SK-N-SH (cell line): ENCODE measurements at regions not wholly inside any gene's neighbourhood (a gene's known extent, or its start where the extent isn't known, plus 50 kb on each side); places are given as distances from the start of the nearest gene placed in this dataset.

ENCODE experiments used
- CTCF ChIA-PET: fragments of 300-600, 350-600 bp; formaldehyde crosslinking; extraction: SDS; loops from one replicate; lab custom pipeline; 2021; lab: Yijun Ruan, JAX
- POLR2A ChIA-PET: fragments of 350-600 bp; sonication (Branson Sonifier 250); formaldehyde crosslinking; extraction: SDS; loops from one replicate; lab custom pipeline; 2020; ENCODE audit warnings: antibody characterized with exemption, inconsistent platforms; lab: Yijun Ruan, JAX
- DNase-seq: peaks from one replicate; pipeline ENCODE4 v3.0.0; 2012
- H2AFZ ChIP-seq: fragments of 200-600 bp; sonication (generic); 2 replicates; pipeline ENCODE4 v1.8.1; 2016; ENCODE audit warnings: antibody characterized with exemption, mild to moderate bottlenecking, low read depth
- H3F3A ChIP-seq: fragments of 200-600 bp; sonication (generic); replicated peaks from 2 replicates; pipeline ENCODE3; 2016; ENCODE audit warnings: antibody characterized with exemption, mild to moderate bottlenecking; ENCODE audit not compliant: insufficient read depth
- H3K27ac ChIP-seq, 2 experiments: fragments of 200-500 bp in 1 of 2; fragments of 200-600 bp in 1 of 2; sonication (Bioruptor generic) in 1 of 2; sonication (generic), shearing (Covaris generic) in 1 of 2; 2 replicates each; pipeline versions ENCODE4 v1.5.1 to v1.6.1; 2014 to 2016; ENCODE audit warnings: low read depth in 2 of 2, inconsistent platforms in 1 of 2, low read length in 1 of 2, mild to moderate bottlenecking in 1 of 2, mixed read lengths in 1 of 2
- H3K27me3 ChIP-seq: fragments of 200-600 bp; sonication (generic), shearing (Covaris generic); 2 replicates; pipeline ENCODE4 v1.6.1; 2016; ENCODE audit warnings: mixed run types; ENCODE audit not compliant: insufficient read depth
- H3K36me3 ChIP-seq, 2 experiments: fragments of 200-500 bp in 1 of 2; fragments of 200-600 bp in 1 of 2; sonication (Bioruptor generic) in 1 of 2; sonication (generic) in 1 of 2; replicated peaks in 1 of 2; 2 replicates each; pipeline versions ENCODE3 to v1.5.1; 2014 to 2016; ENCODE audit warnings: low read length in 1 of 2, mild to moderate bottlenecking in 1 of 2; ENCODE audit not compliant: insufficient read depth in 2 of 2, control insufficient read depth in 1 of 2
- H3K4me1 ChIP-seq, 2 experiments: fragments of 200-500 bp in 1 of 2; fragments of 200-600 bp in 1 of 2; sonication (Bioruptor generic) in 1 of 2; sonication (generic), shearing (Covaris generic) in 1 of 2; 2 replicates each; pipeline versions ENCODE4 v1.5.1 to v1.6.1; 2014 to 2016; ENCODE audit warnings: low read depth in 1 of 2, low read length in 1 of 2, mixed run types in 1 of 2; ENCODE audit not compliant: insufficient read depth in 2 of 2, control insufficient read depth in 1 of 2
- H3K4me2 ChIP-seq: fragments of 200-600 bp; sonication (generic), shearing (Covaris generic); 2 replicates; pipeline ENCODE4 v1.6.1; 2017; ENCODE audit warnings: mixed run types
- H3K4me3 ChIP-seq, 2 experiments: fragments of 200-500 bp in 1 of 2; fragments of 200-600 bp in 1 of 2; sonication (Bioruptor generic) in 1 of 2; sonication (generic), shearing (Covaris generic) in 1 of 2; 2 replicates each; pipeline versions ENCODE4 v1.5.1 to v1.8.1; 2014 to 2016; ENCODE audit warnings: low read depth in 2 of 2, inconsistent platforms in 1 of 2, low read length in 1 of 2, mild to moderate bottlenecking in 1 of 2, mixed read lengths in 1 of 2, moderate library complexity in 1 of 2
- H3K79me2 ChIP-seq: fragments of 200-600 bp; sonication (generic); 2 replicates; pipeline ENCODE4 v1.8.1; 2017; ENCODE audit warnings: mild to moderate bottlenecking; ENCODE audit not compliant: insufficient read depth
- H3K9ac ChIP-seq: fragments of 200-600 bp; sonication (generic); 2 replicates; pipeline ENCODE4 v1.6.1; 2017; ENCODE audit warnings: mixed run types
- H3K9me2 ChIP-seq: fragments of 200-600 bp; sonication (generic); 2 replicates; pipeline ENCODE4 v1.6.1; 2017; ENCODE audit warnings: mixed run types
- H3K9me3 ChIP-seq: fragments of 200-600 bp; sonication (generic); 2 replicates; pipeline ENCODE4 v1.6.1; 2017; ENCODE audit warnings: mixed run types, mild to moderate bottlenecking, moderate library complexity
- H4K20me1 ChIP-seq: fragments of 200-600 bp; sonication (generic); 2 replicates; pipeline ENCODE4 v1.6.1; 2017; ENCODE audit warnings: mild to moderate bottlenecking, mixed run types; ENCODE audit not compliant: insufficient read depth
- EZH2phosphoT487 ChIP-seq: fragments of 200-600 bp; sonication (generic); IDR thresholded peaks from 2 replicates; pipeline ENCODE4 v1.6.1; 2017; ENCODE audit warnings: low read depth, mixed run types, mild to moderate bottlenecking, antibody characterized with exemption, moderate library complexity, borderline replicate concordance
- FOXJ3 ChIP-seq: sonication (generic); formaldehyde crosslinking; IDR thresholded peaks from 2 replicates; pipeline ENCODE4 v1.5.1; 2020; ENCODE audit warnings: mild to moderate bottlenecking, missing genetic modification reagents
- GABPA ChIP-seq: IDR thresholded peaks from 2 replicates; pipeline ENCODE4 v1.4.0; 2012; ENCODE audit warnings: low read depth, mild to moderate bottlenecking
- NFIC ChIP-seq: IDR thresholded peaks from 2 replicates; pipeline ENCODE4 v1.4.0; 2012; ENCODE audit warnings: borderline replicate concordance
- POLR2AphosphoS5 ChIP-seq: IDR thresholded peaks from 2 replicates; pipeline ENCODE4 v1.6.1; 2012; ENCODE audit warnings: low read depth, low read length
- RFX5 ChIP-seq: IDR thresholded peaks from 2 replicates; pipeline ENCODE4 v1.6.1; 2012; ENCODE audit warnings: mild to moderate bottlenecking, improper control_type of control experiment, low read length
- RXRA ChIP-seq: IDR thresholded peaks from 2 replicates; pipeline ENCODE4 v1.4.0; 2012; ENCODE audit warnings: low read depth, mild to moderate bottlenecking, borderline replicate concordance
- SIN3A ChIP-seq: IDR thresholded peaks from 2 replicates; pipeline ENCODE4 v1.6.1; 2012; ENCODE audit warnings: low read depth, mild to moderate bottlenecking, low read length, moderate library complexity, borderline replicate concordance
- WGBS: methylation state at CpG from one replicate; pipeline ENCODE4 v1.1.6; 2017; ENCODE audit warnings: low lambda C conversion rate; 5-methylcytosine and 5-hydroxymethylcytosine counted together
- TF ChIP-seq, protein P1 (sequence below): IDR thresholded peaks from 2 replicates; pipeline ENCODE4; 2012
- TF ChIP-seq, protein P2 (sequence below): IDR thresholded peaks from 2 replicates; pipeline ENCODE4 v1.4.0; 2012; ENCODE audit warnings: low read depth, borderline replicate concordance
- TF ChIP-seq, protein P3 (sequence below): fragments of 200-600 bp; sonication (generic); IDR thresholded peaks from 2 replicates; pipeline ENCODE4 v1.6.1; 2017; ENCODE audit warnings: antibody characterized with exemption, mild to moderate bottlenecking, moderate library complexity
- TF ChIP-seq, protein P4 (sequence below): IDR thresholded peaks from 2 replicates; pipeline ENCODE4 v1.6.1; 2012; ENCODE audit warnings: mild to moderate bottlenecking, low read depth, low read length, moderate library complexity

DNA sequence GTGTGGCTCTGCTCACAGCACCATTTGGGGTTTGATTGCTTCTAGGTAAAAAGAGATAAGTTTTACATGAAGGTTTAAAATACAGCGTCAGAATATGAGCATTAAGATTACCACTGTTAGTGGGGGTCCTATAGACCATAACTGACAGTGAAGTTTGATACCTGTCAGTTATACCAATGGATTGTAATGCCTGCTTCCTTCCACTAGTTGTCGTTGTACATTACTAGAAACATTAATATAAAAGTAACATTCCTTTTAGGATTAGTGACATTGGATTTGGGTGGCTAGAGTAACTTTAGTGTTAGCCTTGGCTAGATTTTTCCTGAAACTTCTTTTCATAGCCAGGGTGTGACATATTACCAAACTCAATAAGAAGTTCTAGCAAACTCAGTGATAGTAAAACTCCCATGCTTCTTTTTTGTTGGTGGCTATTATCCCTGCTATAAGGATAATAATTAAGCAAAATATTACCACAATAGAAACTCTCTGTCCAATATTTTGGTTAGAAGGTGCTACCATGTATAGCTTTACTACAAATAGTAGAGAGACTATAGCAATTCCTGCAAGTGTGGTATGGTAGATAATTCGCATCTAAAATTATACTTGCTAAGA lies 57.1 kb downstream of the FAM181B start:
- Histone ChIP-seq H3K4me2 (no peak overlapping the region), H3F3A (no peaks in the 10 kb centered on the region), H3K79me2 (no peaks in the 10 kb centered on the region), H3K9me3 (no peaks in the 10 kb centered on the region), H3K36me3 (no peaks in the 10 kb centered on the region), H3K27me3 (no peaks in the 10 kb centered on the region), H3K9me2 (no peaks in the 10 kb centered on the region), H2AFZ (no peak overlapping the region), H3K9ac (no peak overlapping the region), H3K4me3 (no peak overlapping the region), H3K4me1 (no peaks in the 10 kb centered on the region), H4K20me1 (no peaks in the 10 kb centered on the region), H3K27ac (no peak overlapping the region)
- no peak for DNase-seq
- 25% methylated on average over 3 of the region's 3 CpGs for WGBS
- POLR2A ChIA-PET, result no interaction called here
- TF ChIP-seq, protein P1, sequence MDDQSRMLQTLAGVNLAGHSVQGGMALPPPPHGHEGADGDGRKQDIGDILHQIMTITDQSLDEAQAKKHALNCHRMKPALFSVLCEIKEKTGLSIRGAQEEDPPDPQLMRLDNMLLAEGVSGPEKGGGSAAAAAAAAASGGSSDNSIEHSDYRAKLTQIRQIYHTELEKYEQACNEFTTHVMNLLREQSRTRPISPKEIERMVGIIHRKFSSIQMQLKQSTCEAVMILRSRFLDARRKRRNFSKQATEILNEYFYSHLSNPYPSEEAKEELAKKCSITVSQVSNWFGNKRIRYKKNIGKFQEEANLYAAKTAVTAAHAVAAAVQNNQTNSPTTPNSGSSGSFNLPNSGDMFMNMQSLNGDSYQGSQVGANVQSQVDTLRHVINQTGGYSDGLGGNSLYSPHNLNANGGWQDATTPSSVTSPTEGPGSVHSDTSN, result peak; percentile 38; the same call in 1 of the 2 replicates
- TF ChIP-seq, protein P2, sequence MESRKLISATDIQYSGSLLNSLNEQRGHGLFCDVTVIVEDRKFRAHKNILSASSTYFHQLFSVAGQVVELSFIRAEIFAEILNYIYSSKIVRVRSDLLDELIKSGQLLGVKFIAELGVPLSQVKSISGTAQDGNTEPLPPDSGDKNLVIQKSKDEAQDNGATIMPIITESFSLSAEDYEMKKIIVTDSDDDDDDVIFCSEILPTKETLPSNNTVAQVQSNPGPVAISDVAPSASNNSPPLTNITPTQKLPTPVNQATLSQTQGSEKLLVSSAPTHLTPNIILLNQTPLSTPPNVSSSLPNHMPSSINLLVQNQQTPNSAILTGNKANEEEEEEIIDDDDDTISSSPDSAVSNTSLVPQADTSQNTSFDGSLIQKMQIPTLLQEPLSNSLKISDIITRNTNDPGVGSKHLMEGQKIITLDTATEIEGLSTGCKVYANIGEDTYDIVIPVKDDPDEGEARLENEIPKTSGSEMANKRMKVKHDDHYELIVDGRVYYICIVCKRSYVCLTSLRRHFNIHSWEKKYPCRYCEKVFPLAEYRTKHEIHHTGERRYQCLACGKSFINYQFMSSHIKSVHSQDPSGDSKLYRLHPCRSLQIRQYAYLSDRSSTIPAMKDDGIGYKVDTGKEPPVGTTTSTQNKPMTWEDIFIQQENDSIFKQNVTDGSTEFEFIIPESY, result no peak
- TF ChIP-seq FOXJ3 (CRISPR knock-in tag) (no peak), GABPA (no peak), SIN3A (no peak), NFIC (no peak), RFX5 (no peak), RXRA (no peak)
- TF ChIP-seq, protein P3, sequence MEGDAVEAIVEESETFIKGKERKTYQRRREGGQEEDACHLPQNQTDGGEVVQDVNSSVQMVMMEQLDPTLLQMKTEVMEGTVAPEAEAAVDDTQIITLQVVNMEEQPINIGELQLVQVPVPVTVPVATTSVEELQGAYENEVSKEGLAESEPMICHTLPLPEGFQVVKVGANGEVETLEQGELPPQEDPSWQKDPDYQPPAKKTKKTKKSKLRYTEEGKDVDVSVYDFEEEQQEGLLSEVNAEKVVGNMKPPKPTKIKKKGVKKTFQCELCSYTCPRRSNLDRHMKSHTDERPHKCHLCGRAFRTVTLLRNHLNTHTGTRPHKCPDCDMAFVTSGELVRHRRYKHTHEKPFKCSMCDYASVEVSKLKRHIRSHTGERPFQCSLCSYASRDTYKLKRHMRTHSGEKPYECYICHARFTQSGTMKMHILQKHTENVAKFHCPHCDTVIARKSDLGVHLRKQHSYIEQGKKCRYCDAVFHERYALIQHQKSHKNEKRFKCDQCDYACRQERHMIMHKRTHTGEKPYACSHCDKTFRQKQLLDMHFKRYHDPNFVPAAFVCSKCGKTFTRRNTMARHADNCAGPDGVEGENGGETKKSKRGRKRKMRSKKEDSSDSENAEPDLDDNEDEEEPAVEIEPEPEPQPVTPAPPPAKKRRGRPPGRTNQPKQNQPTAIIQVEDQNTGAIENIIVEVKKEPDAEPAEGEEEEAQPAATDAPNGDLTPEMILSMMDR, result peak; percentile 69
- CTCF ChIA-PET, result interaction anchor here (0.8 to 6.8 kb wide), 8 partner anchors 10 to 191 kb away, joined by 3 to 63 read pairs (median 4); no protein-coding TSS in a partner anchor

DNA sequence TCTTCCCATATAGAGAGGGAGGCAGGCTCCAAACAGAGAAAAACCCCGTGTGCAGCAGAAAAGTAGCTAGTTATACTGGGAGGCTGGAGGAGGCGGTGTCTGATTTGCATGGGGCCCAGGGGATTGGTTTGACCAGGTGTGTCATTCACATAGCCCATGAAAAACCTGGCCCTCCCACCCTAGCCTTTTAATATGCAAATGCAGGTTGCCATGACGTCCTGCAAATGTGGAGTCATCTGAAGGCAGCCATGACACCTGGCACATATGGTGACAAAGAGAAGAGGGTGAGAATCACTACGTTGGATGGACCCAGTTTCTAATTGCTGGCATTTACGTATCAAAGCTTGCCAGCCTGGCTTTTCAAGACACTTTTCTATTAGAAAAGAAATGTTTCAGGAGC lies 57.8 kb downstream of the FAM181B start:
- H3K4me1 ChIP-seq, result no peaks in the 10 kb centered on the region
- ChIA-PET POLR2A (no interaction called here), CTCF (interaction anchor here (1.9 to 6.8 kb wide), 2 partner anchors 19 to 26 kb away, joined by 8 to 63 read pairs; no protein-coding TSS in a partner anchor)
- no peaks in the 10 kb centered on the region for H3K27me3 ChIP-seq
- H3K9me2 ChIP-seq, result no peaks in the 10 kb centered on the region
- WGBS, result 29% methylated on average over 5 of the region's 5 CpGs
- no peaks in the 10 kb centered on the region for H3F3A ChIP-seq
- TF ChIP-seq, protein P4, sequence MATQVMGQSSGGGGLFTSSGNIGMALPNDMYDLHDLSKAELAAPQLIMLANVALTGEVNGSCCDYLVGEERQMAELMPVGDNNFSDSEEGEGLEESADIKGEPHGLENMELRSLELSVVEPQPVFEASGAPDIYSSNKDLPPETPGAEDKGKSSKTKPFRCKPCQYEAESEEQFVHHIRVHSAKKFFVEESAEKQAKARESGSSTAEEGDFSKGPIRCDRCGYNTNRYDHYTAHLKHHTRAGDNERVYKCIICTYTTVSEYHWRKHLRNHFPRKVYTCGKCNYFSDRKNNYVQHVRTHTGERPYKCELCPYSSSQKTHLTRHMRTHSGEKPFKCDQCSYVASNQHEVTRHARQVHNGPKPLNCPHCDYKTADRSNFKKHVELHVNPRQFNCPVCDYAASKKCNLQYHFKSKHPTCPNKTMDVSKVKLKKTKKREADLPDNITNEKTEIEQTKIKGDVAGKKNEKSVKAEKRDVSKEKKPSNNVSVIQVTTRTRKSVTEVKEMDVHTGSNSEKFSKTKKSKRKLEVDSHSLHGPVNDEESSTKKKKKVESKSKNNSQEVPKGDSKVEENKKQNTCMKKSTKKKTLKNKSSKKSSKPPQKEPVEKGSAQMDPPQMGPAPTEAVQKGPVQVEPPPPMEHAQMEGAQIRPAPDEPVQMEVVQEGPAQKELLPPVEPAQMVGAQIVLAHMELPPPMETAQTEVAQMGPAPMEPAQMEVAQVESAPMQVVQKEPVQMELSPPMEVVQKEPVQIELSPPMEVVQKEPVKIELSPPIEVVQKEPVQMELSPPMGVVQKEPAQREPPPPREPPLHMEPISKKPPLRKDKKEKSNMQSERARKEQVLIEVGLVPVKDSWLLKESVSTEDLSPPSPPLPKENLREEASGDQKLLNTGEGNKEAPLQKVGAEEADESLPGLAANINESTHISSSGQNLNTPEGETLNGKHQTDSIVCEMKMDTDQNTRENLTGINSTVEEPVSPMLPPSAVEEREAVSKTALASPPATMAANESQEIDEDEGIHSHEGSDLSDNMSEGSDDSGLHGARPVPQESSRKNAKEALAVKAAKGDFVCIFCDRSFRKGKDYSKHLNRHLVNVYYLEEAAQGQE, result no peak
- TF ChIP-seq POLR2AphosphoS5 (no peak), EZH2phosphoT487 (no peak)
- TF ChIP-seq, protein P1, result no peak
- H3K27ac ChIP-seq, result no peak overlapping the region
- no peak overlapping the region for H3K4me2 ChIP-seq
- H3K4me3 ChIP-seq, result no peak overlapping the region
- no peaks in the 10 kb centered on the region for H3K36me3 ChIP-seq
- H3K9ac ChIP-seq, result no peak overlapping the region
- no peak for DNase-seq
- H3K9me3 ChIP-seq, result no peaks in the 10 kb centered on the region
- H4K20me1 ChIP-seq, result no peaks in the 10 kb centered on the region
- H3K79me2 ChIP-seq, result no peaks in the 10 kb centered on the region
- H2AFZ ChIP-seq, result no peak overlapping the region
